HG02973 (cell line): ENCODE measurements at regions not wholly inside any gene's neighbourhood (a gene's known extent, or its start where the extent isn't known, plus 50 kb on each side); places are given as distances from the start of the nearest gene placed in this dataset.
"Not testable (repeated sequence)": the region's sequence is repeated elsewhere in the genome, so short reads cannot be mapped to it uniquely, and the experiment has no call there.

Source experiments
- ATAC-seq: cut with Tn5 transposase; IDR thresholded peaks from one replicate; pipeline ENCODE4 v1.9.1; 2021; ENCODE audit warnings: moderate library complexity; ENCODE audit not compliant: unreplicated experiment

GRCh38 chr6:142631517-142632385 is 313.2 kb downstream of the HIVEP2 start:
- ATAC-seq, result no peak

- ATAC-seq, result no peak
Measured at GRCh38 chr6:142633317-142633716, 311.7 kb downstream of the HIVEP2 start.

- no peak for ATAC-seq
Measured at GRCh38 chr6:142635130-142635529, 309.8 kb downstream of the HIVEP2 start.

GRCh38 chr6:142637624-142638351 is 307.2 kb downstream of the HIVEP2 start:
- ATAC-seq, result no peak

- ATAC-seq, result no peak
Measured at GRCh38 chr6:142642651-142643050, 302.3 kb downstream of the HIVEP2 start.

GRCh38 chr6:142644866-142645265 is 300.1 kb downstream of the HIVEP2 start:
- ATAC-seq, result no peak

- no peak for ATAC-seq
Measured at GRCh38 chr6:142645663-142646062, 299.3 kb downstream of the HIVEP2 start.

GRCh38 chr6:142647449-142648035 is 297.4 kb downstream of the HIVEP2 start:
- no peak for ATAC-seq

- no peak for ATAC-seq
Measured at GRCh38 chr6:142648036-142648451, 296.9 kb downstream of the HIVEP2 start.

- ATAC-seq, result no peak
Measured at GRCh38 chr6:142648526-142648925, 296.4 kb downstream of the HIVEP2 start.

GRCh38 chr6:142649438-142650234 is 295.3 kb downstream of the HIVEP2 start:
- ATAC-seq, result not testable (repeated sequence)

GRCh38 chr6:142651384-142651783 is 293.6 kb downstream of the HIVEP2 start:
- ATAC-seq, result no peak

- ATAC-seq, result no peak
Measured at GRCh38 chr6:142653710-142654420, 291.1 kb downstream of the HIVEP2 start.

- ATAC-seq, result no peak
Measured at GRCh38 chr6:142659661-142660060, 285.3 kb downstream of the HIVEP2 start.

GRCh38 chr6:142665393-142665792 is 279.6 kb downstream of the HIVEP2 start:
- ATAC-seq, result no peak

- ATAC-seq, result no peak
Measured at GRCh38 chr6:142666599-142667185, 278.3 kb downstream of the HIVEP2 start.

GRCh38 chr6:142669471-142670351 is 275.3 kb downstream of the HIVEP2 start:
- ATAC-seq, result no peak

- ATAC-seq, result no peak
Measured at GRCh38 chr6:142671791-142672190, 273.2 kb downstream of the HIVEP2 start.

- ATAC-seq, result no peak
Measured at GRCh38 chr6:142675517-142675916, 269.5 kb downstream of the HIVEP2 start.
